Natural killer cell (primary cell): ENCODE measurements at regions not wholly inside any gene's neighbourhood (a gene's known extent, or its start where the extent isn't known, plus 50 kb on each side); places are given as distances from the start of the nearest gene placed in this dataset.

ENCODE experiments used
- ATAC-seq, 3 donors: fragments of 150-1000 bp in 2 of 3; fragments of 200-7000 bp in 1 of 3; cut with Tn5 transposase; 1 replicate in 1 of 3; 2 replicates in 2 of 3; pipeline ENCODE4 v1.10.0; 2021; ENCODE audit warnings: mild to moderate bottlenecking in 2 of 3, moderate library complexity in 2 of 3
- DNase-seq, 2 donors: peaks; one replicate each; pipeline versions ENCODE4 v3.0.0 to v3.0.0-alpha.2; 2013 to 2021; ENCODE audit warnings: mixed read lengths in 1 of 2
- H3K27ac ChIP-seq: one replicate; pipeline ENCODE4 v1.5.1; 2013; ENCODE audit warnings: mild to moderate bottlenecking, low read length
- H3K27me3 ChIP-seq: one replicate; pipeline ENCODE4 v1.6.1; 2013; ENCODE audit warnings: low read length; ENCODE audit not compliant: control insufficient read depth, insufficient read depth
- H3K36me3 ChIP-seq: one replicate; pipeline ENCODE4 v1.6.1; 2013; ENCODE audit warnings: low read length; ENCODE audit not compliant: control insufficient read depth, insufficient read depth
- H3K4me1 ChIP-seq: one replicate; pipeline ENCODE4 v1.6.1; 2013; ENCODE audit warnings: low read length; ENCODE audit not compliant: control insufficient read depth, insufficient read depth
- H3K4me3 ChIP-seq: one replicate; pipeline ENCODE4 v1.5.1; 2013; ENCODE audit warnings: low read length
- H3K9me3 ChIP-seq: one replicate; pipeline ENCODE4 v1.6.1; 2013; ENCODE audit warnings: low read length; ENCODE audit not compliant: control insufficient read depth, insufficient read depth
- H3K27ac Mint-ChIP-seq, 2 donors: one replicate each; pipeline ENCODE4 v1.8.0; 2022; ENCODE audit warnings: mild to moderate bottlenecking in 2 of 2, mixed read lengths in 2 of 2, moderate library complexity in 1 of 2
- H3K27me3 Mint-ChIP-seq, 2 donors: one replicate each; pipeline ENCODE4 v1.8.0; 2022; ENCODE audit warnings: low read depth in 2 of 2, mixed read lengths in 2 of 2
- H3K36me3 Mint-ChIP-seq: one replicate; pipeline ENCODE4 v1.8.0; 2022; ENCODE audit warnings: mixed read lengths
- H3K4me1 Mint-ChIP-seq, 2 donors: one replicate each; pipeline ENCODE4 v1.8.0; 2022; ENCODE audit warnings: mixed read lengths in 2 of 2
- H3K4me3 Mint-ChIP-seq: one replicate; pipeline ENCODE4 v1.8.0; 2022; ENCODE audit warnings: mild to moderate bottlenecking, moderate library complexity, mixed read lengths
- H3K9me3 Mint-ChIP-seq, 2 donors: one replicate each; pipeline ENCODE4 v1.8.0; 2022; ENCODE audit warnings: mixed read lengths in 2 of 2
- CTCF ChIP-seq: fragments of 200-600 bp; IDR thresholded peaks from one replicate; pipeline ENCODE4 v1.8.0; 2022; ENCODE audit warnings: antibody characterized with exemption
- WGBS: methylation state at CpG from one replicate; pipeline ENCODE4 v1.1.7; 2013; ENCODE audit warnings: missing lambda C conversion rate; ENCODE audit not compliant: insufficient coverage; 5-methylcytosine and 5-hydroxymethylcytosine counted together
- intact Hi-C: fragments of 100-400 bp; cut with micrococcal nuclease; formaldehyde crosslinking; loops from one replicate; pipeline ENCODE4 v1.14.2; 2022

DNA sequence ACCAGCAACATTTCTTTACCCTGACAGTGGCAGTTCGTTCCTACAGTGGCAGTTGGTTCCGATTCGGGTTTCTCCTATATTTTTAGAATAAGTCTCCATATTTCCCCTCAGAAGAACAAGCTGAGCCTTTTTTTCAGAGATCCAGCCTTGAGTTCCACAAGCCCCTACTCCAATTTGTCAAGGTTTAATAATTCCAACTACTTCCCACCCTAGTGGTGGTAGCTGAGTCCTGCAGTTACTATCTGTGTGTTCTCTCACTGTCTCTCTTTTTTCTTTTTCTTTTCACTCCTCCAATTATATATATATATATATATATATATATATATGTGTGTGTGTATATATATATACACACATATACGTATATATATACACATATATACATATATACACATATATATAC, 1347.3 kb downstream of the PCDH9 start:
- Histone ChIP-seq H3K27ac (no peak overlapping the region), H3K9me3 (no peaks in the 10 kb centered on the region), H3K4me1 (no peaks in the 10 kb centered on the region), H3K4me3 (no peak overlapping the region), H3K27me3 (no peaks in the 10 kb centered on the region), H3K36me3 (no peaks in the 10 kb centered on the region)
- 68% methylated on average over 3 of the region's 4 CpGs for WGBS
- ATAC-seq, result no peak
- H3K27me3 Mint-ChIP-seq, result no peaks in the 10 kb centered on the region
- peaks cover 0 to 4% of the 10 kb centered on the region in 2 donors for H3K9me3 Mint-ChIP-seq
- H3K27ac Mint-ChIP-seq, result no peak overlapping the region
- no peak overlapping the region for H3K4me3 Mint-ChIP-seq
- no peak for TF ChIP-seq CTCF
- intact Hi-C loops, result no loop called here
- no peaks in the 10 kb centered on the region for H3K4me1 Mint-ChIP-seq
- DNase-seq, result no peak
- H3K36me3 Mint-ChIP-seq, result no peaks in the 10 kb centered on the region

- Mint-ChIP-seq H3K27ac (no peak overlapping the region), H3K4me1 (no peaks in the 10 kb centered on the region), H3K4me3 (no peak overlapping the region), H3K36me3 (no peaks in the 10 kb centered on the region), H3K9me3 (peaks cover 2 to 4% of the 10 kb centered on the region in 2 donors), H3K27me3 (no peaks in the 10 kb centered on the region)
- ATAC-seq (no peak), DNase-seq (no peak)
- TF ChIP-seq CTCF, result no peak
- Histone ChIP-seq H3K27me3 (no peaks in the 10 kb centered on the region), H3K4me1 (no peaks in the 10 kb centered on the region), H3K4me3 (no peak overlapping the region), H3K9me3 (no peaks in the 10 kb centered on the region), H3K27ac (no peak overlapping the region), H3K36me3 (no peaks in the 10 kb centered on the region)
- 75% methylated on average over 1 of the region's 3 CpGs for WGBS
- intact Hi-C loops, result no loop called here
These were observed 1348.5 kb downstream of the PCDH9 start for GRCh38 chr13:65881561-65882155.

- no peaks in the 10 kb centered on the region for H3K27me3 Mint-ChIP-seq
- H3K27me3 ChIP-seq, result no peaks in the 10 kb centered on the region
- H3K9me3 Mint-ChIP-seq, result peaks cover 5 to 6% of the 10 kb centered on the region in 2 donors
These were observed 1355.1 kb downstream of the PCDH9 start for GRCh38 chr13:65875031-65875430.

More at GRCh38 chr13:65875031-65875430, 1355.1 kb downstream of the PCDH9 start:
- no peaks in the 10 kb centered on the region for H3K9me3 ChIP-seq
- no peak overlapping the region for H3K4me3 ChIP-seq
- no peaks in the 10 kb centered on the region for H3K36me3 ChIP-seq
- no peak for TF ChIP-seq CTCF
- DNase-seq (no peak), ATAC-seq (no peak)
- no peaks in the 10 kb centered on the region for H3K36me3 Mint-ChIP-seq
- no peak overlapping the region for H3K27ac ChIP-seq
- H3K4me1 ChIP-seq, result no peaks in the 10 kb centered on the region
- no peak overlapping the region for H3K27ac Mint-ChIP-seq
- intact Hi-C loops, result no loop called here
- H3K4me1 Mint-ChIP-seq, result no peaks in the 10 kb centered on the region
- no peak overlapping the region for H3K4me3 Mint-ChIP-seq
